H9 (cell line): ENCODE measurements at regions not wholly inside any gene's neighbourhood (a gene's known extent, or its start where the extent isn't known, plus 50 kb on each side); places are given as distances from the start of the nearest gene placed in this dataset.

Experiments used
- DNase-seq: peaks from one replicate; pipeline ENCODE4 v3.0.0-alpha.2; 2017
- H2AFZ ChIP-seq: one replicate; pipeline ENCODE4 v1.6.1; 2013; ENCODE audit warnings: mild to moderate bottlenecking, low read length, control low read depth, moderate library complexity
- H2AK5ac ChIP-seq: 2 replicates; pipeline ENCODE4 v1.6.1; 2013; ENCODE audit warnings: low read length, control low read depth, mixed read lengths; ENCODE audit not compliant: insufficient read length
- H2BK120ac ChIP-seq: one replicate; pipeline ENCODE4 v1.6.1; 2013; ENCODE audit warnings: low read depth, mild to moderate bottlenecking, low read length, control low read depth, inconsistent platforms; ENCODE audit not compliant: poor library complexity, severe bottlenecking
- H2BK12ac ChIP-seq: 2 replicates; pipeline ENCODE4 v1.6.1; 2013; ENCODE audit warnings: low read length, control low read depth, mixed read lengths, low read depth; ENCODE audit not compliant: insufficient read length
- H2BK15ac ChIP-seq: 2 replicates; pipeline ENCODE4 v1.6.1; 2013; ENCODE audit warnings: low read depth, low read length, control low read depth
- H2BK20ac ChIP-seq: one replicate; pipeline ENCODE4 v1.6.1; 2013; ENCODE audit warnings: low read depth, mild to moderate bottlenecking, low read length, control low read depth, inconsistent platforms; ENCODE audit not compliant: poor library complexity, severe bottlenecking
- H2BK5ac ChIP-seq: 2 replicates; pipeline ENCODE4 v1.6.1; 2013; ENCODE audit warnings: low read length, control low read depth, mixed read lengths; ENCODE audit not compliant: insufficient read length
- H3K14ac ChIP-seq: 2 replicates; pipeline ENCODE4 v1.6.1; 2013; ENCODE audit warnings: low read length, control low read depth; ENCODE audit not compliant: insufficient read depth
- H3K18ac ChIP-seq: 2 replicates; pipeline ENCODE4 v1.6.1; 2013; ENCODE audit warnings: low read depth, mild to moderate bottlenecking, mixed read lengths, low read length, control low read depth; ENCODE audit not compliant: insufficient read length
- H3K23ac ChIP-seq: 2 replicates; pipeline ENCODE4 v1.6.1; 2013; ENCODE audit warnings: low read length, control low read depth, mixed read lengths, low read depth; ENCODE audit not compliant: insufficient read length
- H3K23me2 ChIP-seq: 2 replicates; pipeline ENCODE4 v1.6.1; 2013; ENCODE audit warnings: low read depth, mild to moderate bottlenecking, mixed read lengths, low read length, control low read depth; ENCODE audit not compliant: insufficient read length, poor library complexity, severe bottlenecking
- H3K27ac ChIP-seq: 2 replicates; pipeline ENCODE4 v1.5.1; 2013; ENCODE audit warnings: low read length, control low read depth, mixed read lengths, low read depth; ENCODE audit not compliant: insufficient read length
- H3K27me3 ChIP-seq: 2 replicates; pipeline ENCODE4 v1.6.1; 2013; ENCODE audit warnings: low read length, control low read depth, inconsistent platforms; ENCODE audit not compliant: insufficient read depth
- H3K4ac ChIP-seq: 2 replicates; pipeline ENCODE4 v1.6.1; 2013; ENCODE audit warnings: low read depth, mild to moderate bottlenecking, control low read depth, inconsistent platforms, low read length, moderate library complexity
- H3K4me1 ChIP-seq: 2 replicates; pipeline ENCODE4 v1.6.1; 2013; ENCODE audit warnings: low read length, control low read depth, inconsistent platforms; ENCODE audit not compliant: insufficient read depth
- H3K4me2 ChIP-seq: 2 replicates; pipeline ENCODE4 v1.6.1; 2013; ENCODE audit warnings: low read length, control low read depth, mixed read lengths; ENCODE audit not compliant: insufficient read length, insufficient read depth
- H3K56ac ChIP-seq: 2 replicates; pipeline ENCODE4 v1.6.1; 2013; ENCODE audit warnings: low read depth, mild to moderate bottlenecking, mixed read lengths, low read length, control low read depth; ENCODE audit not compliant: insufficient read length
- H3K79me1 ChIP-seq: 2 replicates; pipeline ENCODE4 v1.6.1; 2013; ENCODE audit warnings: low read depth, mild to moderate bottlenecking, moderate library complexity, low read length, control low read depth, inconsistent platforms; ENCODE audit not compliant: insufficient read depth, poor library complexity, severe bottlenecking
- H3K79me2 ChIP-seq: 2 replicates; pipeline ENCODE4 v1.6.1; 2013; ENCODE audit warnings: low read length, control low read depth, inconsistent platforms; ENCODE audit not compliant: insufficient read depth
- H3K9ac ChIP-seq: 2 replicates; pipeline ENCODE4 v1.6.1; 2013; ENCODE audit warnings: low read length, control low read depth, mixed read lengths; ENCODE audit not compliant: insufficient read length; ENCODE audit errors: extremely low read depth
- H3K9me3 ChIP-seq: one replicate; pipeline ENCODE4 v1.6.1; 2013; ENCODE audit warnings: low read depth, low read length, inconsistent platforms; ENCODE audit not compliant: control insufficient read depth
- H3T11ph ChIP-seq: one replicate; pipeline ENCODE4 v1.6.1; 2013; ENCODE audit warnings: mild to moderate bottlenecking, low read length, control low read depth, inconsistent platforms
- H4K20me1 ChIP-seq: one replicate; pipeline ENCODE4 v1.6.1; 2013; ENCODE audit not compliant: control insufficient read depth, insufficient read length, insufficient read depth
- H4K5ac ChIP-seq: 2 replicates; pipeline ENCODE4 v1.6.1; 2013; ENCODE audit warnings: low read depth, mild to moderate bottlenecking, mixed read lengths, low read length, control low read depth; ENCODE audit not compliant: insufficient read length
- H4K8ac ChIP-seq: replicated peaks from 2 replicates; pipeline ENCODE4 v1.6.1; 2013; ENCODE audit warnings: low read length, control low read depth, mixed read lengths, low read depth; ENCODE audit not compliant: insufficient read length
- H4K91ac ChIP-seq: 2 replicates; pipeline ENCODE4 v1.6.1; 2013; ENCODE audit warnings: low read depth, mild to moderate bottlenecking, moderate library complexity, mixed read lengths, low read length, control low read depth; ENCODE audit not compliant: insufficient read length
- H3K27ac Mint-ChIP-seq, 3 experiments: 2 replicates in 2 of 3; 3 replicates in 1 of 3; pipeline ENCODE4 v1.8.0; 2020 to 2021; ENCODE audit warnings: mixed read lengths in 3 of 3, mild to moderate bottlenecking in 1 of 3, moderate library complexity in 1 of 3
- H3K27me3 Mint-ChIP-seq: 2 replicates; pipeline ENCODE4 v1.8.0; 2021; ENCODE audit warnings: low read depth, mild to moderate bottlenecking, moderate library complexity, mixed read lengths
- H3K36me3 Mint-ChIP-seq, 3 experiments: 2 replicates in 2 of 3; 3 replicates in 1 of 3; pipeline ENCODE4 v1.8.0; 2020 to 2021; ENCODE audit warnings: low read depth in 3 of 3, mixed read lengths in 3 of 3; ENCODE audit not compliant: insufficient read depth in 1 of 3
- H3K4me1 Mint-ChIP-seq, 2 experiments: 2 replicates each; pipeline ENCODE4 v1.8.0; 2020; ENCODE audit warnings: mixed read lengths in 2 of 2
- H3K4me3 Mint-ChIP-seq, 2 experiments: 2 replicates in 1 of 2; 3 replicates in 1 of 2; pipeline ENCODE4 v1.8.0; 2020 to 2021; ENCODE audit warnings: mild to moderate bottlenecking in 2 of 2, mixed read lengths in 2 of 2, moderate library complexity in 1 of 2
- H3K9me3 Mint-ChIP-seq, 2 experiments: 2 replicates in 1 of 2; 3 replicates in 1 of 2; pipeline ENCODE4 v1.8.0; 2020; ENCODE audit warnings: mild to moderate bottlenecking in 2 of 2, mixed read lengths in 2 of 2, moderate library complexity in 1 of 2
- WGBS: extraction: QIAGEN DNeasy Blood & Tissue Kit; methylation state at CpG from one replicate; pipeline ENCODE4 v1.1.7; 2013; ENCODE audit warnings: missing lambda C conversion rate, low lambda C conversion rate, mixed read lengths; ENCODE audit not compliant: insufficient read length; ENCODE audit errors: extremely low coverage; 5-methylcytosine and 5-hydroxymethylcytosine counted together
- TF ChIP-seq, protein P1 (sequence below): fragments of 200-600 bp; sonication (generic); conservative IDR thresholded peaks from 3 replicates; pipeline ENCODE4 v1.8.0; 2021; ENCODE audit warnings: antibody characterized with exemption, mild to moderate bottlenecking

DNA sequence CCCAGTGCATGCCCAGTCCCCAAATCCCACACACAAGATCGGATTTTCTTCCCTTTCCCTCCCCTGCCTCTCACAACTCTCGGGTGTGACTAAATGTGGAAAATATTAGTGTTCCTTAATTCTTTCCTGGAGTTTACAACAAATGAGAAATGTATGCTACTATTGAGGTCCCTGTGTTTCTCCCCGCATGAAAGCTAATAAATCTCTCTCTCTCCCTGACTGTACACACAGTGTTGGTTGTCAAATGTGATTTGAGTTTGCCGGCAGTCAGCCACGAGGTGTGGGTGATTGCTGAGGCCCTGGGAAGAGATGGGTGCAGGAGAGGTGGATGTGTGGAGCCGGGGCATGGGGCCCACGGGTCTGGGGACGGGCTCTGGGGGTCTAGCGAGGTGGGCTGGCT lies 161.4 kb upstream of the IQSEC1 start:
- Mint-ChIP-seq H3K27me3 (no peaks in the 10 kb centered on the region), H3K27ac (peak overlapping the region in 1 of 3 experiments; percentile 7; a peak in 1 of 7 replicates)
- H3K9me3 ChIP-seq, result no peaks in the 10 kb centered on the region

More for the DNA sequence above, 161.4 kb upstream of the IQSEC1 start:
- H3K4me3 Mint-ChIP-seq, result no peak overlapping the region
- H3K4me1 Mint-ChIP-seq, result peaks cover 9 to 30% of the 10 kb centered on the region in 2 experiments; a peak in 3 of 4 replicates
- H4K91ac ChIP-seq, result no peak overlapping the region
- no peaks in the 10 kb centered on the region for H4K20me1 ChIP-seq
- H3K9ac ChIP-seq, result no peak overlapping the region
- H3K4me2 ChIP-seq, result no peak overlapping the region
- TF ChIP-seq, protein P1, sequence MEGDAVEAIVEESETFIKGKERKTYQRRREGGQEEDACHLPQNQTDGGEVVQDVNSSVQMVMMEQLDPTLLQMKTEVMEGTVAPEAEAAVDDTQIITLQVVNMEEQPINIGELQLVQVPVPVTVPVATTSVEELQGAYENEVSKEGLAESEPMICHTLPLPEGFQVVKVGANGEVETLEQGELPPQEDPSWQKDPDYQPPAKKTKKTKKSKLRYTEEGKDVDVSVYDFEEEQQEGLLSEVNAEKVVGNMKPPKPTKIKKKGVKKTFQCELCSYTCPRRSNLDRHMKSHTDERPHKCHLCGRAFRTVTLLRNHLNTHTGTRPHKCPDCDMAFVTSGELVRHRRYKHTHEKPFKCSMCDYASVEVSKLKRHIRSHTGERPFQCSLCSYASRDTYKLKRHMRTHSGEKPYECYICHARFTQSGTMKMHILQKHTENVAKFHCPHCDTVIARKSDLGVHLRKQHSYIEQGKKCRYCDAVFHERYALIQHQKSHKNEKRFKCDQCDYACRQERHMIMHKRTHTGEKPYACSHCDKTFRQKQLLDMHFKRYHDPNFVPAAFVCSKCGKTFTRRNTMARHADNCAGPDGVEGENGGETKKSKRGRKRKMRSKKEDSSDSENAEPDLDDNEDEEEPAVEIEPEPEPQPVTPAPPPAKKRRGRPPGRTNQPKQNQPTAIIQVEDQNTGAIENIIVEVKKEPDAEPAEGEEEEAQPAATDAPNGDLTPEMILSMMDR, result no peak
- H3K79me1 ChIP-seq, result no peaks in the 10 kb centered on the region
- no peak overlapping the region for H4K8ac ChIP-seq
- no peak overlapping the region for H2AFZ ChIP-seq
- no peaks in the 10 kb centered on the region for H3K9me3 Mint-ChIP-seq
- H2BK120ac ChIP-seq, result no peak overlapping the region
- no peak overlapping the region for H2BK20ac ChIP-seq
- no peaks in the 10 kb centered on the region for H3K27me3 ChIP-seq
- H3K27ac ChIP-seq, result no peak overlapping the region
- H3K36me3 Mint-ChIP-seq, result no peaks in the 10 kb centered on the region; a peak in 1 of 7 replicates
- no peaks in the 10 kb centered on the region for H3K79me2 ChIP-seq
- H2BK15ac ChIP-seq, result no peak overlapping the region
- H2BK12ac ChIP-seq, result no peak overlapping the region
- H3K4me1 ChIP-seq, result no peaks in the 10 kb centered on the region
- H3T11ph ChIP-seq, result no peak overlapping the region
- H3K4ac ChIP-seq, result no peak overlapping the region
- no peak overlapping the region for H3K56ac ChIP-seq
- WGBS, result no CpG with 5 or more reads among the region's 9 CpGs
- no peak overlapping the region for H2AK5ac ChIP-seq
- no peak overlapping the region for H3K14ac ChIP-seq
- H3K23me2 ChIP-seq, result no peaks in the 10 kb centered on the region
- no peak overlapping the region for H2BK5ac ChIP-seq
- H3K18ac ChIP-seq, result no peak overlapping the region
- no peak overlapping the region for H4K5ac ChIP-seq
- no peak for DNase-seq
- no peak overlapping the region for H3K23ac ChIP-seq
